Aorta (tissue), 5 donors: ENCODE measurements at regions not wholly inside any gene's neighbourhood (a gene's known extent, or its start where the extent isn't known, plus 50 kb on each side); places are given as distances from the start of the nearest gene placed in this dataset.

ENCODE experiments used
- ATAC-seq: fragments of 200-7000 bp; cut with Tn5 transposase; one replicate; pipeline ENCODE4 v1.9.1; 2022; ENCODE audit warnings: moderate library complexity; ENCODE audit not compliant: low FRiP score
- DNase-seq, 2 donors: peaks; one replicate each; pipeline ENCODE4 v3.0.0-alpha.2; 2020
- H3K27ac ChIP-seq, 2 donors: one replicate each; pipeline ENCODE4 v1.5.1; 2013; ENCODE audit warnings: low read length in 2 of 2, mild to moderate bottlenecking in 2 of 2, moderate library complexity in 2 of 2, control low read depth in 1 of 2, inconsistent platforms in 1 of 2, low read depth in 1 of 2
- H3K27me3 ChIP-seq, 2 donors: one replicate each; pipeline ENCODE4 v1.6.1; 2013; ENCODE audit warnings: control low read depth in 1 of 2, low read length in 1 of 2, mild to moderate bottlenecking in 1 of 2, moderate library complexity in 1 of 2; ENCODE audit not compliant: insufficient read depth in 2 of 2, control insufficient read depth in 1 of 2
- H3K36me3 ChIP-seq, 2 donors: one replicate each; pipeline ENCODE4 v1.6.1; 2013; ENCODE audit warnings: control low read depth in 1 of 2, low read length in 1 of 2, mild to moderate bottlenecking in 1 of 2; ENCODE audit not compliant: insufficient read depth in 2 of 2, control insufficient read depth in 1 of 2
- H3K4me1 ChIP-seq, 2 donors: one replicate each; pipeline ENCODE4 v1.6.1; 2013; ENCODE audit warnings: low read length in 2 of 2, control low read depth in 1 of 2, mild to moderate bottlenecking in 1 of 2, moderate library complexity in 1 of 2; ENCODE audit not compliant: insufficient read depth in 2 of 2, control insufficient read depth in 1 of 2
- H3K4me3 ChIP-seq, 2 donors: one replicate each; pipeline ENCODE4 v1.5.1; 2013; ENCODE audit warnings: low read length in 2 of 2, control low read depth in 1 of 2, mild to moderate bottlenecking in 1 of 2
- H3K9me3 ChIP-seq: one replicate; pipeline ENCODE4 v1.6.1; 2013; ENCODE audit warnings: mild to moderate bottlenecking, low read length; ENCODE audit not compliant: control insufficient read depth
- WGBS, 2 donors: extraction: QIAGEN DNeasy Blood & Tissue Kit; methylation state at CpG; one replicate each; pipeline ENCODE4 v1.1.7; 2013; 5-methylcytosine and 5-hydroxymethylcytosine counted together
- intact Hi-C, 2 donors: fragments of 100-400 bp; cut with DNase I; formaldehyde crosslinking; loops; one replicate each; pipeline versions ENCODE4 v1.14.2 to v1.15.0; 2022
- donor health status: healthy with polysubstance abuse.
- donor health status: Bipolar disorder and iron deficiency.
- donor health status: DM: no; HTN: no; CAD: no.
- donor health status: DM: no; HTN: no; CAD: no.
- donor health status: DM: yes; HTN: yes; CAD: no.

- intact Hi-C loops = no loop called here
- 97% methylated on average over 1 of the region's 1 CpG for WGBS, 2 donors
- Histone ChIP-seq H3K9me3 (no peaks in the 10 kb centered on the region), H3K4me1 (no peaks in the 10 kb centered on the region), H3K36me3 (no peaks in the 10 kb centered on the region), H3K27ac (no peak overlapping the region), H3K27me3 (no peaks in the 10 kb centered on the region), H3K4me3 (no peak overlapping the region)
- no peak for DNase-seq
- ATAC-seq = no peak
Observed at GRCh38 chr3:31302343-31302742, 230.4 kb upstream of the STT3B start.

GRCh38 chr3:31305340-31305739, 227.4 kb upstream of the STT3B start:
- intact Hi-C loops = no loop called here
- Histone ChIP-seq H3K4me1 (no peaks in the 10 kb centered on the region), H3K27ac (no peak overlapping the region), H3K36me3 (no peaks in the 10 kb centered on the region), H3K9me3 (no peaks in the 10 kb centered on the region), H3K27me3 (no peaks in the 10 kb centered on the region), H3K4me3 (no peak overlapping the region)
- 77 to 83% methylated on average over 2 of the region's 2 CpGs for WGBS, 2 donors
- no peak for ATAC-seq
- DNase-seq = no peak

- DNase-seq (no peak), ATAC-seq (no peak)
- intact Hi-C loops = no loop called here
- Histone ChIP-seq H3K4me3 (no peak overlapping the region), H3K27ac (no peak overlapping the region), H3K36me3 (no peaks in the 10 kb centered on the region), H3K9me3 (no peaks in the 10 kb centered on the region), H3K27me3 (no peaks in the 10 kb centered on the region), H3K4me1 (no peaks in the 10 kb centered on the region)
- WGBS, 2 donors = 18 to 24% methylated on average over 1 of the region's 1 CpG
Observed at GRCh38 chr3:31307131-31307785, 225.5 kb upstream of the STT3B start.

DNA sequence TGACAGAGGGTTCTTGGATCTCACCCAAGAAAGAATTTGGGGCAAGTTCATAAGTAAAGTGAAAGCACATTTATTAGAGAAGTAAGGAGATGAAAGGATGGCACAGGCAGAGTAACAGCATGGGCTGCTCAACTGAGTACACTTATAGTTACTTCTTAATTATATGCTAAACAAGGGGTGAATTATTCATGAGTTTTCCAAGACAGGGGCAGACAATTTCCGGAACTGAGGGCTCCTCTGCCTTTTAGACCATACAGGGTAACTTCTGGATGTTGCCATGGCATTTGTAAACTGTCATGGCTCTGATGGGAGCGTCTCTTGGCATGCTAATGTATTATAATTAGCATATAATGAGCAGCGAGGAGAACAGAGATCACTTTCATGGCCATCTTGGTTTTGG, 221.2 kb upstream of the STT3B start:
- Histone ChIP-seq H3K9me3 (no peaks in the 10 kb centered on the region), H3K27ac (no peak overlapping the region), H3K4me1 (no peaks in the 10 kb centered on the region), H3K4me3 (no peak overlapping the region), H3K27me3 (no peaks in the 10 kb centered on the region), H3K36me3 (no peaks in the 10 kb centered on the region)
- ATAC-seq (no peak), DNase-seq (no peak)
- intact Hi-C loops = no loop called here
- 97 to 98% methylated on average over 3 of the region's 3 CpGs for WGBS, 2 donors

DNA sequence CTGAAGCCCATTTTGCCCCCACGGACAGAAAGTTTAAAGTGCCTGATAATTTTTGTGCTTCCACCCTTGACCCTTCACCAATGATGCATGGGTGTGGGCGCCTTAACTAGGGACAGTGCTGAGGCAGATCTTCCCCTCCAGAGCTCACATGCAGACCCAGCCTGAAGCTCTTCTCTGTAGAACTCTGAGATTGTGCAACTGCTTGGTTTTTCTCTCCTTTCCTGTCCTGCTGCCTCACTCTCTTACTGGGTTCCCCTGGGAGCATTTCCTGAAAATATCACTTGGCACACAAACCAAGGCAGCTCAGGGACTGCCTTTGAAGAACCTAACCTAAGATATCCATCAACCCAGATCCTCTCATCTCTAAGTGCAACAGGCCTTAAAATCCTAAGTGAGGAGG, 220.3 kb upstream of the STT3B start:
- intact Hi-C loops = no loop called here
- no peaks in the 10 kb centered on the region for H3K36me3 ChIP-seq
- H3K9me3 ChIP-seq = no peaks in the 10 kb centered on the region
- no peaks in the 10 kb centered on the region for H3K27me3 ChIP-seq
- no peak overlapping the region for H3K4me3 ChIP-seq
- ATAC-seq = no peak
- 86 to 89% methylated on average over 2 of the region's 2 CpGs for WGBS, 2 donors
- no peak overlapping the region for H3K27ac ChIP-seq
- no peaks in the 10 kb centered on the region for H3K4me1 ChIP-seq
- DNase-seq = no peak

GRCh38 chr3:31314258-31314657, 218.5 kb upstream of the STT3B start:
- H3K27me3 ChIP-seq = no peaks in the 10 kb centered on the region
- no peak for DNase-seq
- H3K9me3 ChIP-seq = no peaks in the 10 kb centered on the region
- intact Hi-C loops = no loop called here
- H3K4me1 ChIP-seq = no peaks in the 10 kb centered on the region
- no peak for ATAC-seq
- whole genome bisulfite sequencing, 2 donors = 97 to 100% methylated on average over 2 of the region's 2 CpGs
- no peak overlapping the region for H3K4me3 ChIP-seq
- no peak overlapping the region for H3K27ac ChIP-seq
- H3K36me3 ChIP-seq = no peaks in the 10 kb centered on the region

GRCh38 chr3:31319332-31319731, 213.4 kb upstream of the STT3B start:
- WGBS, 2 donors = 98 to 100% methylated on average over 2 of the region's 2 CpGs
- Histone ChIP-seq H3K4me1 (no peaks in the 10 kb centered on the region), H3K27ac (no peak overlapping the region), H3K36me3 (no peaks in the 10 kb centered on the region), H3K9me3 (no peaks in the 10 kb centered on the region), H3K4me3 (no peak overlapping the region), H3K27me3 (no peaks in the 10 kb centered on the region)
- no peak for ATAC-seq
- intact Hi-C loops = no loop called here
- DNase-seq = no peak

DNA sequence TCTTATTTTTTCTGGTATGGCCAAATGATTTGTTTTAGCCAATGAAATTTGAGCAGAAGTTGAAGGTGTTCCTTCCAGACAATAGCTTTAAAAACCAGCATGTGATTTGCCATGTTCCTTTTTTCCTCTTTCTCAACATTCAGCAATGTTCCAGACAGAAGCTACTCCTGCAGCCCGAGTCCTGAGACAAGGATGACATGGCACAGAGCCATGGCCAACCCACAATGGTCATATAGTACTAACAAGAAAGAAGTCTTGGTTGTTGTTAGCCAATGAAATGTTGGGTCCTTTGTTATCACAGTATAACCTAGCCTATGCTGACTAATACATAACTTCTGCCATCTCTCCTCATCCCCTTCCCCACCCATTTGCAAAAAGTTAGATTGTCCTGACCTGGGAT, 211.1 kb upstream of the STT3B start:
- Histone ChIP-seq H3K27ac (no peak overlapping the region), H3K27me3 (no peaks in the 10 kb centered on the region), H3K4me1 (no peaks in the 10 kb centered on the region), H3K4me3 (no peak overlapping the region), H3K9me3 (peaks cover 1% of the 10 kb centered on the region), H3K36me3 (peaks cover 0 to 3% of the 10 kb centered on the region in 2 donors)
- 4 to 5% methylated on average over 1 of the region's 1 CpG for WGBS, 2 donors
- intact Hi-C loops = no loop called here
- ATAC-seq = no peak
- peak in 1 of 2 donors; percentile 57 for DNase-seq

DNA sequence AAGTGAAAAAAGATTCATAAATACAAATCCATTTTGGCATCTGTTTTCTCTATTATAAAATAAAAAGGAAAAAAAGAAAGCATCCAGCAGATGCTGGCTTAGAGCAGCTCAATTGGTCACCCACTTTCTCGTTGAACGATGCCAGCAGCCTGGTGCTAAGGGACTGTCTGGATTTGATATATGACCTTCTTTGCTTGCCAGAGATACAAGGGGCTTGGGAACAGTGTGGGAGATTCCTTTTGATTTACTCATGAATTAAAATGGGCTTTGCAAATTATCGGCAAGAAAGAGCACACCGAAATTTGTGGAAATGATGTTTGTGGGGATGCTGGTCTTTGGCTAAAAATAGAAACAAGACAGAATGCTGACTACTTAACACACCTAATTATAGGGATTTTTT, 210.3 kb upstream of the STT3B start:
- Histone ChIP-seq H3K27ac (no peak overlapping the region), H3K27me3 (no peaks in the 10 kb centered on the region), H3K36me3 (peaks cover 0 to 4% of the 10 kb centered on the region in 2 donors), H3K4me3 (no peak overlapping the region), H3K9me3 (peaks cover 1% of the 10 kb centered on the region), H3K4me1 (no peaks in the 10 kb centered on the region)
- 4 to 5% methylated on average over 4 of the region's 4 CpGs for WGBS, 2 donors
- intact Hi-C loops = no loop called here
- DNase-seq = no peak
- no peak for ATAC-seq
